ENCODE measurements at regions not wholly inside any gene's neighbourhood (a gene's known extent, or its start where the extent isn't known, plus 50 kb on each side); places are given as distances from the start of the nearest gene placed in this dataset.

DNA sequence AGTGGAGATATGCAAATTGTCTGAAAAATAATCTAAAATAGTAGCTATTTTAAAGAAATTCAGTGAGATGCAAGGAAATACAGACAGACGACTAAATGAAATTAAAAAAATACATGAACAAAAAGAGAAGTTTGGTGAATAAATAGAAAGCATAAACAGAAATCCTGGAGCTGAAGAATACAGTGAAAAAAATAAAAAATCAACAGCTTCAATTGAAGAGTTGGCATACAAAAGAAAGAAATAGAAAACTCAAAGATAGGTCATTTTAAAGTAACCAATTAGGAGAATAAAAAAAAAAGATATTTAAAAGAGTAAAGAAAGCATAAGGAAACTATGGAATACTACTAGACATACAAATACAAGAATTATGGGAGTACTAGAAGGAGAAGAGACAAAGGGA, 2191.5 kb upstream of the PCDH20 start:
- Histone ChIP-seq H3K4ac (ENCODE audit: low read depth, low read length) (no peak overlapping the region), H3K79me1 (ENCODE audit: low read length) (no peaks in the 10 kb centered on the region), H3K23ac (ENCODE audit: low read length) (no peak overlapping the region), H3K18ac (ENCODE audit: low read length) (no peak overlapping the region), H2BK5ac (ENCODE audit: low read length) (no peak overlapping the region), H3K27ac (ENCODE audit: low read depth, low read length) (no peak overlapping the region), H4K8ac (ENCODE audit: low read depth, low read length) (no peak overlapping the region), H3K4me2 (ENCODE audit: low read length) (no peak overlapping the region), H3K4me3 (ENCODE audit: low read length) (no peak overlapping the region), H3K9ac (ENCODE audit: low read length) (no peak overlapping the region), H3K27me3 (ENCODE audit: insufficient read depth, low read length, poor library complexity) (no peaks in the 10 kb centered on the region), H2BK120ac (ENCODE audit: low read depth, low read length) (no peak overlapping the region), H3K4me1 (ENCODE audit: control insufficient read depth, low read depth, low read length) (no peaks in the 10 kb centered on the region), H2BK15ac (replicated peaks; ENCODE audit: low read depth) (no peak overlapping the region), H4K5ac (ENCODE audit: low read length) (no peak overlapping the region), H3K56ac (ENCODE audit: low read length) (no peak overlapping the region), H3K79me2 (ENCODE audit: control insufficient read depth, insufficient read depth, low read length) (no peaks in the 10 kb centered on the region), H3K36me3 (ENCODE audit: control insufficient read depth, insufficient read depth, low read length) (no peaks in the 10 kb centered on the region), H2AK5ac (ENCODE audit: low read length) (no peak overlapping the region)
- WGBS (ENCODE audit: extremely low coverage, insufficient coverage, low lambda C conversion rate) = no CpG with 5 or more reads among the region's 1 CpG
- no peak for DNase-seq

DNA sequence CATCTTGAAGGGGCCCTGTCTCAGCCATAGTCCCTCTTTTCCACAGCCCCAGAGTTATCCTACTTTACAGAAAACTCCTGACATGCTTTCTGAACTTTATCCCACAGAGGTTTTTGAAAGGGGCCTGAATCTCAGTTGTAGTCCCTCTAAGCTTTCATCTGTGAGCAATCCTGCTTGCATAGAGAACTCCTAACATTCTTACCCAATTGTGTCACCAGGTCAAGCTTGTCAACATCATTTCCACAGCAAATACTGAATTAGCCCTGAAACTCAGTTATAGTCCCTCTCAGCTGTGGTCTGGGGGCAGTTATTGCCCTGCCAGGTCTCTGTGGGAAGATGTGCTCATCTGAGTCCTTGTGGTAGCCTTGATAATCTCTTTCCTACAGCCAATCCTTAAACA, 2190.3 kb upstream of the PCDH20 start:
- H3K56ac ChIP-seq (ENCODE audit: low read length) = no peak overlapping the region
- H2BK120ac ChIP-seq (ENCODE audit: low read depth, low read length) = no peak overlapping the region
- H3K18ac ChIP-seq (ENCODE audit: low read length) = no peak overlapping the region
- H3K4me1 ChIP-seq (ENCODE audit: control insufficient read depth, low read depth, low read length) = no peaks in the 10 kb centered on the region
- no peaks in the 10 kb centered on the region for H3K27me3 ChIP-seq (ENCODE audit: insufficient read depth, low read length, poor library complexity)
- no peaks in the 10 kb centered on the region for H3K36me3 ChIP-seq (ENCODE audit: control insufficient read depth, insufficient read depth, low read length)
- H3K4me2 ChIP-seq (ENCODE audit: low read length) = no peak overlapping the region
- no peak overlapping the region for H4K5ac ChIP-seq (ENCODE audit: low read length)
- no peak overlapping the region for H3K27ac ChIP-seq (ENCODE audit: low read depth, low read length)
- H3K79me1 ChIP-seq (ENCODE audit: low read length) = no peaks in the 10 kb centered on the region
- H3K4me3 ChIP-seq (ENCODE audit: low read length) = no peak overlapping the region
- no peak overlapping the region for H3K9ac ChIP-seq (ENCODE audit: low read length)
- H4K8ac ChIP-seq (ENCODE audit: low read depth, low read length) = no peak overlapping the region
- H3K4ac ChIP-seq (ENCODE audit: low read depth, low read length) = no peak overlapping the region
- no peak overlapping the region for H2AK5ac ChIP-seq (ENCODE audit: low read length)
- H2BK15ac ChIP-seq (replicated peaks; ENCODE audit: low read depth) = no peak overlapping the region
- H3K23ac ChIP-seq (ENCODE audit: low read length) = no peak overlapping the region
- peak; percentile 30 for DNase-seq
- H3K79me2 ChIP-seq (ENCODE audit: control insufficient read depth, insufficient read depth, low read length) = no peaks in the 10 kb centered on the region
- no peak overlapping the region for H2BK5ac ChIP-seq (ENCODE audit: low read length)

DNA sequence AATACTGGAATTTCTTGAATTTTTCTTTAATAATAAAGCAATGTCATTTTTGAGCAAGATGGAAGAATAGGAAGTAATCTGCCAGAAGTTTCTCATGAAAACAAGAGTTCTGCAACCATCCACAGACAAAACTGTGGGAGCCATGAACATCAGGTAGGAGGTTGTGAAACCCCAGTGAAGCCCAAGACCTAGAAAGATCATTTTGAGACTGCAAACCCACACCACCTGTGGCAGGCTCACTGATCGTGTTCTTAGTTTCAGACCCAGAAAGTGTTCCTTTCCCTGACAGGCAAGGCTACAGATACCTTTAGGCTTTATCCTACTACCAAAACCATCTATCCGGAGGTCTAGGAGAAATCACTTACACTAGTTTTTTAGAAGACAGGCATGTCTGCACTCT, 2189.8 kb upstream of the PCDH20 start:
- H3K27me3 ChIP-seq (ENCODE audit: insufficient read depth, low read length, poor library complexity) = no peaks in the 10 kb centered on the region
- H3K23ac ChIP-seq (ENCODE audit: low read length) = no peak overlapping the region
- H4K5ac ChIP-seq (ENCODE audit: low read length) = no peak overlapping the region
- H3K4ac ChIP-seq (ENCODE audit: low read depth, low read length) = no peak overlapping the region
- DNase-seq = no peak
- no peak overlapping the region for H3K27ac ChIP-seq (ENCODE audit: low read depth, low read length)
- no peak overlapping the region for H3K4me3 ChIP-seq (ENCODE audit: low read length)
- no peaks in the 10 kb centered on the region for H3K36me3 ChIP-seq (ENCODE audit: control insufficient read depth, insufficient read depth, low read length)
- WGBS (ENCODE audit: extremely low coverage, insufficient coverage, low lambda C conversion rate) = no CpG with 5 or more reads among the region's 2 CpGs
- no peaks in the 10 kb centered on the region for H3K79me1 ChIP-seq (ENCODE audit: low read length)
- H4K8ac ChIP-seq (ENCODE audit: low read depth, low read length) = no peak overlapping the region
- H2BK5ac ChIP-seq (ENCODE audit: low read length) = no peak overlapping the region
- no peak overlapping the region for H3K4me2 ChIP-seq (ENCODE audit: low read length)
- H2BK15ac ChIP-seq (replicated peaks; ENCODE audit: low read depth) = no peak overlapping the region
- H3K56ac ChIP-seq (ENCODE audit: low read length) = no peak overlapping the region
- no peak overlapping the region for H2BK120ac ChIP-seq (ENCODE audit: low read depth, low read length)
- no peak overlapping the region for H3K9ac ChIP-seq (ENCODE audit: low read length)
- H3K18ac ChIP-seq (ENCODE audit: low read length) = no peak overlapping the region
- H2AK5ac ChIP-seq (ENCODE audit: low read length) = no peak overlapping the region
- no peaks in the 10 kb centered on the region for H3K4me1 ChIP-seq (ENCODE audit: control insufficient read depth, low read depth, low read length)
- no peaks in the 10 kb centered on the region for H3K79me2 ChIP-seq (ENCODE audit: control insufficient read depth, insufficient read depth, low read length)

DNA sequence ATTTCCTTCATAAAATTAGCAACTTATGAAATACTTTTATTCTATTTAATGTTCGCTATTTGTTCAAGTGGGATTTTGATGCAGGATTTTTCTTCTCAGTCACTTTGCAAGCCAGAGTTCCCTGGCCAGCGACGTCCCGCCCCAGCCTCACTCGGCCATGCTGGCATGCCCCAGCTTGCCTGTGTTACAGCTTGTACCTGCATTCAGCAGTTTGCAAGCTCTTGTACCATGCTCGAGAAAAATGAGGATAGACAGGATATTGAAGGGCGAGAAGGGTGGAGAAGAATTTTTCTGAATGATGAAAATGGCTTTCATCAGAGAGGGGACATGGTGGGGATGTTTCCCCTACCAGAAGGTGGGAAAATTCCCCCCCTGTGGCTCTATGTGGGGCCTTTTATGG, 2180.2 kb upstream of the PCDH20 start:
- Histone ChIP-seq H3K9ac (ENCODE audit: low read length) (no peak overlapping the region), H2BK5ac (ENCODE audit: low read length) (no peak overlapping the region), H4K5ac (ENCODE audit: low read length) (no peak overlapping the region), H3K23ac (ENCODE audit: low read length) (no peak overlapping the region), H4K8ac (ENCODE audit: low read depth, low read length) (no peak overlapping the region), H3K18ac (ENCODE audit: low read length) (no peak overlapping the region), H3K4me2 (ENCODE audit: low read length) (no peak overlapping the region), H3K4me1 (ENCODE audit: control insufficient read depth, low read depth, low read length) (no peaks in the 10 kb centered on the region), H2AK5ac (ENCODE audit: low read length) (no peak overlapping the region), H3K27ac (ENCODE audit: low read depth, low read length) (no peak overlapping the region), H3K4me3 (ENCODE audit: low read length) (no peak overlapping the region), H3K79me2 (ENCODE audit: control insufficient read depth, insufficient read depth, low read length) (no peaks in the 10 kb centered on the region), H3K56ac (ENCODE audit: low read length) (no peak overlapping the region), H3K36me3 (ENCODE audit: control insufficient read depth, insufficient read depth, low read length) (no peaks in the 10 kb centered on the region), H3K27me3 (ENCODE audit: insufficient read depth, low read length, poor library complexity) (no peaks in the 10 kb centered on the region), H2BK120ac (ENCODE audit: low read depth, low read length) (no peak overlapping the region), H3K79me1 (ENCODE audit: low read length) (no peaks in the 10 kb centered on the region), H2BK15ac (replicated peaks; ENCODE audit: low read depth) (no peak overlapping the region), H3K4ac (ENCODE audit: low read depth, low read length) (no peak overlapping the region)
- DNase-seq = no peak
- WGBS (ENCODE audit: extremely low coverage, insufficient coverage, low lambda C conversion rate) = 100% methylated on average over 1 of the region's 7 CpGs

DNA sequence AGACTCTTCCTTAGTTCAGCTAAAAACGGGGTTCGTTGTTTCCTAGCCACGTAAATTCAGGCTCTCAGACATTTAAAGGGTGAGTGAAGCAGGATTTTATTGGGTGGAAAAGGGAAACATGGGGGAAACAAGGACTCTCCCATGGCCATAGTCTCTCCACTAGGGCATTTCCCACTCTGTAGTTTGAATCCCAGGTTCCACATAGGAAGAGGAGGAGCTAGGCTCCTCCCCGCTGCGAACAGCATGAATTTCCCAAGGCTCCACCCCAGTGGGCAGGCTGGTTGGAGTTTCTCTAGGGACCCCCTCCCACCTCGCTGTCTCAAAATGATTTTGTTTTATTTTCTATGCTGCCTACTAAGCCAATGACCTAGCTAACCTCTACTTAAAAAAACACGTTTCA, 2170.8 kb upstream of the PCDH20 start:
- Histone ChIP-seq H3K23ac (ENCODE audit: low read length) (no peak overlapping the region), H3K56ac (ENCODE audit: low read length) (no peak overlapping the region), H3K79me1 (ENCODE audit: low read length) (no peaks in the 10 kb centered on the region), H3K18ac (ENCODE audit: low read length) (no peak overlapping the region), H2BK15ac (replicated peaks; ENCODE audit: low read depth) (no peak overlapping the region), H2AK5ac (ENCODE audit: low read length) (no peak overlapping the region), H3K4ac (ENCODE audit: low read depth, low read length) (no peak overlapping the region), H4K8ac (ENCODE audit: low read depth, low read length) (no peak overlapping the region), H3K9ac (ENCODE audit: low read length) (no peak overlapping the region), H4K5ac (ENCODE audit: low read length) (no peak overlapping the region), H3K4me1 (ENCODE audit: control insufficient read depth, low read depth, low read length) (no peaks in the 10 kb centered on the region), H3K27me3 (ENCODE audit: insufficient read depth, low read length, poor library complexity) (no peaks in the 10 kb centered on the region), H3K36me3 (ENCODE audit: control insufficient read depth, insufficient read depth, low read length) (no peaks in the 10 kb centered on the region), H2BK120ac (ENCODE audit: low read depth, low read length) (no peak overlapping the region), H3K4me3 (ENCODE audit: low read length) (no peak overlapping the region), H3K79me2 (ENCODE audit: control insufficient read depth, insufficient read depth, low read length) (no peaks in the 10 kb centered on the region), H2BK5ac (ENCODE audit: low read length) (no peak overlapping the region), H3K4me2 (ENCODE audit: low read length) (no peak overlapping the region), H3K27ac (ENCODE audit: low read depth, low read length) (no peak overlapping the region)
- no CpG with 5 or more reads among the region's 7 CpGs for WGBS (ENCODE audit: extremely low coverage, insufficient coverage, low lambda C conversion rate)
- no peak for DNase-seq

DNA sequence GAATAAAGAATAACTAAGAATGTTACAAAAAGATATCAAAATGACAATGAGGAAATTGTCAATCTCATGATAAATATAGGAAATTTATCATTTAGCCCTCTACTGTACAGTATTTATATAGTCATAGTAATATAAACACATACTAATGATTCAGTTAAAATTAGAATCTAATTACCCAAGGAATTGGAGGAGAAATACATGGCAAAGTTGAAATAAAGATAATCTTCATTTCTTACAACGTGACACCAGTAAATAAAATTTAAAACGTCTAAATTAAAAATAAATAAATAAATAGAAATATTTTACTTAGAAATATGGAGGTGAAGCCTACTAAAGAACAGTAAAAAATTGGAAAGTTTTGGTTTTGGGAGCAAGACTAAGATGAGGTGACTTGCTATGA, 2163.1 kb upstream of the PCDH20 start:
- no peak overlapping the region for H3K4me3 ChIP-seq (ENCODE audit: low read length)
- no peak overlapping the region for H2BK120ac ChIP-seq (ENCODE audit: low read depth, low read length)
- no peak overlapping the region for H2AK5ac ChIP-seq (ENCODE audit: low read length)
- no peaks in the 10 kb centered on the region for H3K79me1 ChIP-seq (ENCODE audit: low read length)
- H3K18ac ChIP-seq (ENCODE audit: low read length) = no peak overlapping the region
- no peaks in the 10 kb centered on the region for H3K36me3 ChIP-seq (ENCODE audit: control insufficient read depth, insufficient read depth, low read length)
- no peak overlapping the region for H2BK15ac ChIP-seq (replicated peaks; ENCODE audit: low read depth)
- WGBS (ENCODE audit: extremely low coverage, insufficient coverage, low lambda C conversion rate) = no CpG with 5 or more reads among the region's 2 CpGs
- no peak overlapping the region for H3K9ac ChIP-seq (ENCODE audit: low read length)
- H3K4me2 ChIP-seq (ENCODE audit: low read length) = no peak overlapping the region
- no peaks in the 10 kb centered on the region for H3K79me2 ChIP-seq (ENCODE audit: control insufficient read depth, insufficient read depth, low read length)
- H3K27ac ChIP-seq (ENCODE audit: low read depth, low read length) = no peak overlapping the region
- H3K56ac ChIP-seq (ENCODE audit: low read length) = no peak overlapping the region
- H3K27me3 ChIP-seq (ENCODE audit: insufficient read depth, low read length, poor library complexity) = no peaks in the 10 kb centered on the region
- H2BK5ac ChIP-seq (ENCODE audit: low read length) = no peak overlapping the region
- no peak overlapping the region for H3K23ac ChIP-seq (ENCODE audit: low read length)
- no peaks in the 10 kb centered on the region for H3K4me1 ChIP-seq (ENCODE audit: control insufficient read depth, low read depth, low read length)
- DNase-seq = no peak
- no peak overlapping the region for H4K8ac ChIP-seq (ENCODE audit: low read depth, low read length)
- no peak overlapping the region for H3K4ac ChIP-seq (ENCODE audit: low read depth, low read length)
- H4K5ac ChIP-seq (ENCODE audit: low read length) = no peak overlapping the region
